NCI-H526 treated with DMSO at 0.1 percent for 48 hours (cell line): ENCODE measurements at regions not wholly inside any gene's neighbourhood (a gene's known extent, or its start where the extent isn't known, plus 50 kb on each side); places are given as distances from the start of the nearest gene placed in this dataset.
"Not testable (repeated sequence)": the region's sequence is repeated elsewhere in the genome, so short reads cannot be mapped to it uniquely, and the experiment has no call there.

Experiments
- DNase-seq: peaks from one replicate; lab custom pipeline; 2025; lab: John Stamatoyannopoulos, UW

DNA sequence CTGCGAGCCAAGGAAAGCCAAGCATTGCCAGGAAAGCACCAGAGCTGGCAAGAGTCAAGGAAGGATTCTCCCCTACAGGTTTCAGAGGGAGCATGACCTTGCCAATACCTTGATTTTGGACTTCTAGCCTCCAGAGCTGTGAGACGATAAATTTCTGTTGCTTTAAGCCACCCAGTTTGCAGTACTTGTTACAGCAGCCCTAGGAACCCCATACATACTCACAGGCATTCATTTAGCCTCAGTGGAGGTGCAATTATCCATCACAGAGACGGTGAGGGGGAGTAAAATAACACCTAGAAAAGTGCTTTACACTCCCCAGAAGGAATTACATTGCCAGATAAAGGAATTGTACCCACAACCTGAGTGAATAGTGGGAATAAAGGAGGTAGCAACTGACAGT, 167.4 kb upstream of the NFIA start:
- no peak for DNase-seq

DNA sequence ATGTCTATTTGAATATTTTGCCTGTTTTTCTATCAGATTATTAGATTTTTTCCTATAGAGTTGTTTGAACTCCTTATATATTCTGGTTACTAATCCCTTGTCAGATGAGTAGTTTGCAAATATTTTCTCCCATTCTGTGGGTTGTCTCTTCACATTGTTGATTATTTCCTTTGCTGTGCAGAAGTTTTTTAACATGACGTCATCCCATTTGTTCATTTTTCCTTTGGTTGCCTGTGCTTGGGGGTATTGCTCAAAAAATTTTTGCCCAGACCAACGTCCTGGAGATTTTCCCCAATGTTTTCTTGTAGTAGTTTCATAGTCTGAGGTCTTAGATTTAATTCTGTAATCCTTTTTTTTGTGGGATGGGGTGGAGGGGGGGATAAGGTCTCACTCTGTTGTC, 168.7 kb upstream of the NFIA start:
- DNase-seq = not testable (repeated sequence)

DNA sequence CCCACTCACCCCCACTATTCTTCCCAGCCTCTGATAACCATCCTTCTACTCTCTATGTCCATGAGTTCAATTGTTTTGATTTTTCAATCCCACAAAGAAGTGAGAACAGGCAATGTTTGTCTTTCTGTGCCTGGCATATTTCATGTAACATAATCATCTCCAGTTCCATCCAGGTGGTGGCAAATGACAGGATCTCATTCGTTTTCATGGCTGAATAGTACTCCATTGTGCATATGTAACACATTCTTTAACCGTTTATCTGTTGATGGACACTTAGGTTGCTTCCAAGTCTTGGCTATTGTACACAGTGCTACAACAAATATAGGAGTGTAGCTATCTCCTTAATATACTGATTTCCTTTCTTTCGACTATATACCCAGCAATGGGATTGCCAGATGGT, 169.3 kb upstream of the NFIA start:
- DNase-seq = no peak

DNA sequence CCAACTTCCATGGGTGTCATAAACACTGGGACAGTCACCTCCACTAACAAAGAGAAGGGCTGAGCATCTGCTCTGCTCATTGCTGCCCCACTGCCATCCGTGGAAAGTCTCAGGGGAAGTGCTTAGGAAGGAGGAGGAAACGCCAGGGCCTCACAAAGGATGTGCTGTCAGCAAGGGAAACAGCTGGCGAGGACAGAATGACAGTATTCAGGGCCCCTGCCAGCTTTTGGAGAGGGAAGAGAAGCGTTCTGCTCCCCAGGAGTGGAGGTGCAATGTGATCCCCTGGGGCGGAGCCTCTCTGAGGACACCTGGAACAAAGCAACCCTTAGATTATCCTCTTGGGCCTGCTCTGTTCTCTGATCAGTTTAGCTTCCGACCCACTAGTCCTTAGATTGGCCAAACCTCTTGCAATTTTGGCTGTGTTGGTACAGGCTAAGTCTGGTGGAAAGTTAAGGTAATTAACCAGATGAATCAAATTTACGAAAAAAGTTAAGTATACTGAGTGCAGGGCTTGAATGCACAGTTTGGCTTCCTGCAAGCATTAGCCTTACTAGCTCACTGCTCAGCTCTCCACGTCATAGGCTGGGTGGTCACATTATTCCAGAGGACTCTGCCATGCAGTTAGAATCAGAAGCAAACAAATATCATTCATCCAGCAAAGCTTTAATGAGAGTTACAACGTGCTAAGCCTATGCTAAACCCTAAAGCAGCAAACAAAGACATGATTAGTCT, 170.2 kb upstream of the NFIA start:
- no peak for DNase-seq

GRCh38 chr1:60908159-60908558, 174.2 kb upstream of the NFIA start:
- no peak for DNase-seq

- DNase-seq = no peak
Observed at GRCh38 chr1:60906526-60906925, 175.8 kb upstream of the NFIA start.

DNA sequence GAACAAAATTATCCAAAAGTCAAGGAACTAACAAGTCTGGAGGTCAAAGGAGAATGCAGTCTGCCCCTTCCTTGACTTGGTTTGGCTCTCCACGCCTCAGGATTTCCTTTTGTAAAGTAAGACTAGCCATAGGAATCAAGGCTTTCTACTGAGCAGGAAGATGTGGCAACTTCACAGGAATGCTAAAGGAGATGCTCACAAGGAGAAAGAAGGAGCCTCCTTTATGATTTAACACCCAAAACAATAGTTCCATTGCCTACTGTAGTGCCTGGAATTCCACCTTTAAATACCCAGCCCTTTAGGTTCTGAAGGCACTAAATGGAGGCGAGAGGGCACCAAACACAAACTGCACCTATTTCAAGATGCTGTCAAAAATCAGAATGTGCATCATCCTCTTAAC, 176.3 kb upstream of the NFIA start:
- no peak for DNase-seq

GRCh38 chr1:60904099-60904851, 178.1 kb upstream of the NFIA start:
- no peak for DNase-seq

DNA sequence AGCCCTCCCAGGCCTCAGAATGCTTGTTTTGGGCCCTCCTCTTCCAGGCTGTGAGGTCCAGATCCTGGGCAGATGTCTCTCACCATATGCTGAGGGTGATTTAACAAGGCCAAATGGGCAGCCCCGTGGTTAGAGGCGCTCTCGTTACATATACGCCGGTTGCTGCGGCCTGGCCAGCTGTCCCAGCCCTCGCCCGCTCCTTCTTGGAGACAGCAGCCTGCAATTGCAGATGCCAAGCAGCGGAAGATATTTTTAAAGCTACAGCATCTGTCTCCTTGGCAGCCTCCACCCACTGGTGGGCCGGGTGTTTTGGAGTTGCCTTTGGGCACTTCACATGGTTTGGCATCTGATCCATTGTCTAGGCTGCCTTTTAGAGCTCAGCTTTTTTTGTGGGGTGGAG, 178.8 kb upstream of the NFIA start:
- no peak for DNase-seq

DNA sequence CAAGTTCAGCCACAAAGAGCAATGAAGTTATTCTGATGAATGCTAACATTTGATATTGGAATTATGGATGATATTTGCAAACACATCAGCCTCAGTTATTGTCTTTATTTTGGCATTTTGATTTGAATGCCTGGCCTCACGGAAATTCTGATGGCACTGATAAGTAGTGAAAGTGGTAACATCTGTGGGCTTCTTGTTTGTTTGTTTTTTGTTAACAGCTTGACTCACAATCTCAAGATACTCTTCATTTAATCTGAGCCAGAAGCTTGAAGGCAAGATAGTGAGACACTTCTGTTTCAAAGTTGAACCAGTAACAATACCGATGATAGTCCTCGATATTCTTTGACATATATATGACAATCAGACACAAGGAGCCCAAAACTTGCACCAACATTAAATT, 182.9 kb upstream of the NFIA start:
- DNase-seq = no peak

DNA sequence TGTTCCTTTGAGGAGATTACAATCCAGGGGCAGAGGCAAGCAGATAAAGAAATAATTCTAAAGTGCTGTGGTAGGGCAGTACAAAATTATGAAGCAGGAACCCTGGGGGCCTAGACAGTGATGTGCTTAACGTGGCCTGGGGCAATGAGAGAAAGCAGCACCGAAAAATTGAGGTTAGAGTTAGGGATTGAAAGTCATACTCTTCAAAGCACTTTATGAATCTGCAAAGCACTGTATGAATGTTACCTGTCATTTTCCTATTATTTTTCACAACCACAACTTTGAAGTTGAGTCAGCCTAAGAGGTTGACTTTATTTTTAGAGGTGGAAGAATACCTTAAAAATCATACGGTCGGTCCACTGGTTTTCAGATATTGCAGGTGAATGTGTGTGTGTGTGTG, 183.4 kb upstream of the NFIA start:
- DNase-seq = no peak

GRCh38 chr1:60898413-60898812, 183.9 kb upstream of the NFIA start:
- DNase-seq = no peak

DNA sequence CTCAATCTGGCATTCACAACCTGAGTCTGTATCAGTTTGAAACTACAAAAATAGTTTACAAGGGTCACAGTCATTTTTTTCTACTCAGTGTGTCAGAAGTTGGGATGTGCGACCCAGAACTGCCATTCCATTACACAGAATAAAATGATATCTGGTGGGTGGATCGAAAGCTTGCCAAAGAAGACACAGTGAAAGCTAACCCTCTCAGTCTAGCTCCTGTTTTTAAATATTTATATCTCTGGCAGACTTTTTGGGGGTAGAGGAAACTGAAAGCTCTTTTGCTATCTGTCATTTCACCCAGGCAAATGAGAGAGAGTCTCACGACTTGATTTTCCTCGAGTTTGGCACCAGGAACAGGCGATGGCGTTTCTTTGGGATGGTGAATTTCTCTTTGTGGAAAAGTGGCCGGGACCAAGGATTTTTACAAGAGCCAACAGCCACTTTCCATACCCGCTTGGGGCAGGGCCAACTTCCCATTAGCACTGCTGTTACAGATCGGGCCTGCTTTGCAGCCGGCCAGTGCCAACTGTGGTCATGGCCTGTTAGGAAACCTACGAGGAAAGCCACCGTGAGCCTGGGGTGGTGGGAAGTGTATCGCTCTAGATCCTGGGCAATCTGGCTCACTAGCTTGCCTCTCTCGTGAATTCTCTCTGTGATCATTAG, 185.5 kb upstream of the NFIA start:
- no peak for DNase-seq

- no peak for DNase-seq
Observed at GRCh38 chr1:60895701-60896100, 186.7 kb upstream of the NFIA start.

GRCh38 chr1:60895252-60895651, 187.1 kb upstream of the NFIA start:
- no peak for DNase-seq

DNA sequence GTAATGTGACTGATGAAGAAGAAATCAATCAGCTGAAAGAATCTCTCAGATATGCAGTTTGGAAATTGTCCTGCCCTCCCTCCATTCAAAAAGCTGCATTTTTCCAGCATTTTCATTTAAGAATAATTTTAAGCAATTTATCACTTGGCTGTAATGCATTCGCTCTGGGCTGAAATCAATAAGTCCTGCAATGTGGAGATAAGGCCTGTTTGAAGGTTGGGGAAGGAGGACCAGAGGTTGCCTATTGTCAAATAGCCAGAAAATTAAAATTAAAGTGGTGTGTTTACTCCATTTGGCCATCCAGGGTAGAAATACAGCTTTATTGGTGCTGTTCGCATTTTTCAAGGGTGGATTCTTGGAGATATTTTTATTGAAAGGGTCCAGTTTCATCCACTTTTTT, 187.6 kb upstream of the NFIA start:
- DNase-seq = no peak

- DNase-seq = no peak
Observed at GRCh38 chr1:60894130-60894529, 188.2 kb upstream of the NFIA start.

DNA sequence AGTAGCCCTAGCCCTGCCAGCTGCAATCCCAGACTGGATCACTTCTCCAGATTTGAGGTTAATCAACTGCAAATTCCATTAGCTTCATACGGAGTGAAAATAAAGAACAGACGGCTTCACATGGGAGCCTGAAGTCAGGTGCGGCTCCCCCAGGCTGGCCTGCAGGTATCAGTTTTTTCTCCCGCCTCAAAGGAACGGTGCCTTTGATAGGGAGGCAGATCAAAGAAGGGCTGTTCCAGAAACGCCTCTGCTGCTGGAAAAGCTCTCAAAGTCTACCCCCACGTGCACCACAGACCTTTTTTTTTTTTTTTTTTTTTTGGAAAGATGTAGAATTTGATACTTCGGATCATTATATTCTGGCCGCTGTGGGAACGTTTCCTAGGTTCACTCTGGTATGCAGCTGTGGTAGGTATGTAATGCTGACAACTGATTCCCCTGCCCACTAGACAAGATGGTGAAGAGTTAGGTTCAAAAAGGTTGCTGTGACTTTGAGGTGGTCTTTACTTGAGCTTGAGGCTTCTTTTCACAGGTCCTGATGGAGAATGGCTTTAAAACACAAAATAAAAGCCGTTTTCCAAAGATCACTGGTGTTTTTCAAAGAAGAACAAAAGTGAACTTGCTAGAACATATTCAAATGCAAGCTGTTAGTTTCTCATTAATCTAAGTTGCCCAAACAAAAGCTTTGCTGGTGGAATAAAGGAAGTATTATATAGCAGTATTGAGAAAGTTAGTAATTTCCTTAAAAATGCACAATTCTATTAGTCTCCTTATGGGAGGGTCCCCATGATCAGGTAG, 189.0 kb upstream of the NFIA start:
- DNase-seq = no peak

GRCh38 chr1:60891765-60892164, 190.6 kb upstream of the NFIA start:
- no peak for DNase-seq

GRCh38 chr1:60891281-60891680, 191.1 kb upstream of the NFIA start:
- no peak for DNase-seq

GRCh38 chr1:60890664-60891063, 191.7 kb upstream of the NFIA start:
- no peak for DNase-seq

- no peak for DNase-seq
Observed at GRCh38 chr1:60889709-60890108, 192.7 kb upstream of the NFIA start.
